Cardiac muscle cell (in vitro differentiated cells and primary cell): ENCODE measurements at regions not wholly inside any gene's neighbourhood (a gene's known extent, or its start where the extent isn't known, plus 50 kb on each side); places are given as distances from the start of the nearest gene placed in this dataset.

Source experiments
- DNase-seq, 2 donors: peaks; one replicate each; pipeline versions ENCODE4 v3.0.0 to v3.0.0-alpha.2; 2010 to 2017; ENCODE audit warnings: low read depth in 1 of 2, low spot score in 1 of 2
- H3K27ac ChIP-seq: fragments of 200-600 bp; sonication (generic); 2 replicates; pipeline ENCODE4 v1.5.1; 2016
- H3K27me3 ChIP-seq: fragments of 200-600 bp; sonication (generic); 2 replicates; pipeline ENCODE4 v1.6.0; 2016; ENCODE audit warnings: control low read depth
- H3K36me3 ChIP-seq: fragments of 200-600 bp; sonication (generic); 2 replicates; pipeline ENCODE4 v1.5.1; 2016; ENCODE audit warnings: control low read depth
- H3K4me1 ChIP-seq: fragments of 200-600 bp; sonication (generic); 2 replicates; pipeline ENCODE4 v1.8.1; 2017; ENCODE audit warnings: low read depth, mild to moderate bottlenecking, mixed run types
- H3K4me3 ChIP-seq: fragments of 200-600 bp; sonication (generic); 2 replicates; pipeline ENCODE4 v1.5.1; 2016; ENCODE audit warnings: mild to moderate bottlenecking
- H3K9me3 ChIP-seq: fragments of 200-600 bp; sonication (generic); 2 replicates; pipeline ENCODE4 v1.5.1; 2017; ENCODE audit warnings: low read depth, mild to moderate bottlenecking, control low read depth
- TF ChIP-seq, protein P1 (sequence below): IDR thresholded peaks from 2 replicates; pipeline ENCODE4 v1.5.1; 2012; ENCODE audit warnings: low read depth, mild to moderate bottlenecking, low read length

DNA sequence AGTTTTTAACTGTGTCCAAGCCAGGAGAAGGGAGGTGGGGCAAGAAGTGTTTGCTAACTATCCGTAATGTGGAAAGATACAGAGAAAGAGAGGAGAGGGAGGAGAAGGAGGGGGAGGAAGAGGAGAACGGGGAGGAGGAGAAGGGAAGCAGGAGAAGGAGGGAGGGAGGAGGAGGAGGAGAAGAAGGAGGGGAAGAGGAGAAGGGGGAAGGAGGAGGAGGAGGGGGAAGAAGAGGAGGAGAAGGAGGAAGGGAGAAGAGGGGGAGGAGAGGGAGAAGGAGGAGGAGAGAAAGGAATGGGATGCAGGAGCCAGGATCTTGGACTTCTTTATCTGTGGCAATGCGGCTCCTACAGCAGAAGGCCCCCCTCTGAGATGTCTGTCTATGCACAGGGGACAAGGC, 510.3 kb upstream of the CCDC196 start:
- H3K4me1 ChIP-seq: no peaks in the 10 kb centered on the region
- H3K27me3 ChIP-seq: no peaks in the 10 kb centered on the region
- H3K27ac ChIP-seq: no peak overlapping the region
- H3K4me3 ChIP-seq: no peak overlapping the region
- H3K9me3 ChIP-seq: no peaks in the 10 kb centered on the region
- DNase-seq: peak in 1 of 2 donors; percentile 8
- H3K36me3 ChIP-seq: no peaks in the 10 kb centered on the region
- TF ChIP-seq, protein P1, sequence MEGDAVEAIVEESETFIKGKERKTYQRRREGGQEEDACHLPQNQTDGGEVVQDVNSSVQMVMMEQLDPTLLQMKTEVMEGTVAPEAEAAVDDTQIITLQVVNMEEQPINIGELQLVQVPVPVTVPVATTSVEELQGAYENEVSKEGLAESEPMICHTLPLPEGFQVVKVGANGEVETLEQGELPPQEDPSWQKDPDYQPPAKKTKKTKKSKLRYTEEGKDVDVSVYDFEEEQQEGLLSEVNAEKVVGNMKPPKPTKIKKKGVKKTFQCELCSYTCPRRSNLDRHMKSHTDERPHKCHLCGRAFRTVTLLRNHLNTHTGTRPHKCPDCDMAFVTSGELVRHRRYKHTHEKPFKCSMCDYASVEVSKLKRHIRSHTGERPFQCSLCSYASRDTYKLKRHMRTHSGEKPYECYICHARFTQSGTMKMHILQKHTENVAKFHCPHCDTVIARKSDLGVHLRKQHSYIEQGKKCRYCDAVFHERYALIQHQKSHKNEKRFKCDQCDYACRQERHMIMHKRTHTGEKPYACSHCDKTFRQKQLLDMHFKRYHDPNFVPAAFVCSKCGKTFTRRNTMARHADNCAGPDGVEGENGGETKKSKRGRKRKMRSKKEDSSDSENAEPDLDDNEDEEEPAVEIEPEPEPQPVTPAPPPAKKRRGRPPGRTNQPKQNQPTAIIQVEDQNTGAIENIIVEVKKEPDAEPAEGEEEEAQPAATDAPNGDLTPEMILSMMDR: no peak

DNA sequence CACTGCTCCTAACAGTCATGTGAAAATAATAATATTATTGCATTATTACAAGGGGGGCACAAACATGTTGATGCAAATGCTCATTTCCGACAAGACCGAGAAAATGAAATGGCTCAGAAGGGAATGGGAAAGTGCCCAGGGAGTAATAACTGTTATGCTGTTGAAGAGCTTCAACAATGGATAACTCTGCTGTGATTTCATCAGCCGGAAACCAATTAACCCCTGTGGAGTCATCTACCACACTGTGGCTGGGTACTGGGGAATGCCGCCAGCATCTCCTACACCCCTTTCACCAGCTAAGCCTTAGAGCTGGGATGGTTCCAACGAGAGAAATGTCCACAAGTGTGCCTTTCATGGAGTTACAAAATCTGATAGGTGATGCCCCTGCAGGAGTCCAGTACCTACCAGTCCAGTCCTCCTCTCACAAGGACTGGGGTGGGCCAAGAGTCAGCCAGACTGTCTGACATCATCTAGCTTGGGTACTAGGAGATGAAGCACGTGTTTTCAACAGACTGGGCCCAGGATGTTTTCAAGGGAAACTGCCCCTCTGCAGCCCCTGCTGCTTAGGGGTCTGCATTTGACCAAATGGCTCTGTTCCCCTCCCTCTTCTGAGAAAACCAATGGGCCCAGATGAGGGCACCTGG, 509.3 kb upstream of the CCDC196 start:
- peak in 1 of 2 donors; percentile 28 for DNase-seq
- Histone ChIP-seq H3K27ac (no peak overlapping the region), H3K36me3 (no peaks in the 10 kb centered on the region), H3K9me3 (no peaks in the 10 kb centered on the region), H3K27me3 (no peaks in the 10 kb centered on the region), H3K4me3 (no peak overlapping the region), H3K4me1 (no peaks in the 10 kb centered on the region)
- TF ChIP-seq, protein P1: no peak

DNA sequence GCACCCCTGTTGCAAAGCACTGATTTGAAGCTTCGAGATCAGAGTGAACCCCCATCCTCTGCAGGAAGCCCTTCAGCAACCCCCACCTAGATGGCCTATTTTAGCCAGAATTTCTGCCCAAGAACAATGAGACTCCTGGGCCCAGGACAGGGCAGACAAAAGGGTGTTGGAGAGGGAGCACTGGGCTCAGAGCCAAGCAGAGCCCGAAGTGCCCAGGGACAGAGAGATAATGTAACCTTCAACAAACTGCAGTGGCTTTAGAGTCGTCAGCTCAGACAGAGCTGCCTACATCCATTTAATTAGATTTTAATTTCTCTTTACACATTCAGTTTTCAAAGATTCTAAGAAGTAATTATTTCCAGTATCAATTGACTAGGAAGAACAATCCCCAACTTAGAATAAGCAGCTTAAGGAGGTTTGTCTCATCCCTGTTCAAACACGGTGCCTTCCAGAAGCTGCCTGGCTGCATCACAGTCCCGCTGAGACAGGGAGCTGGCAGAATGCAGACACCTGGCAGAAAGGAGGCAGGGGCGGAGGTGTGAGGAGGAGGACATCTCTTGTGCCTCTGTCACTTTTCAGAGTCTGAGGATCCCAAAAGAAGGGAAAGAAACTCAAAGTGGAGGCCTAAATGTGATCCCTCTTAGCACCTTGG, 504.9 kb upstream of the CCDC196 start:
- H3K27me3 ChIP-seq: no peaks in the 10 kb centered on the region
- TF ChIP-seq, protein P1: no peak
- no peaks in the 10 kb centered on the region for H3K4me1 ChIP-seq
- H3K4me3 ChIP-seq: no peak overlapping the region
- no peaks in the 10 kb centered on the region for H3K36me3 ChIP-seq
- no peak for DNase-seq
- H3K9me3 ChIP-seq: no peaks in the 10 kb centered on the region
- no peak overlapping the region for H3K27ac ChIP-seq

DNA sequence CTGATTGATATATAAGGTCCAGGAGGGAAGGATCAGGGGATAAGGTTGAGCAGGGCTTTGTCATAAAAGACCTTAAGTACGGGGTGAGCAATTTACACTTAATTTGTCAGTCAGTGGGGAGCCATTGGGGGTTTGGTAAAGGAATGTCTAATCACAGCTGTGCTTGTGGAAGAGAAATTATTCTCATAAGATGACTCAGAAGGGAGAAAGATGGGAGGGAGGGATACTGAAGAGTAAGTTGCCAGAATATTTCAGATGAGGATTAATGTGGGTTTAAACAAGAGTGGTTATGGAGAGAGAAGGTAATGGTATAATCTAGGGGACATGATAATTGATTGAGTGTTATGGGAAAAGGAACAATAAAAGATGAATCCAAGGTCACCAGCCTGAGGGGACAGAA, 500.1 kb upstream of the CCDC196 start:
- Histone ChIP-seq H3K4me1 (no peaks in the 10 kb centered on the region), H3K9me3 (no peaks in the 10 kb centered on the region), H3K27ac (no peak overlapping the region), H3K36me3 (no peaks in the 10 kb centered on the region), H3K4me3 (no peak overlapping the region), H3K27me3 (no peaks in the 10 kb centered on the region)
- DNase-seq: peak in 1 of 2 donors; percentile 8
- TF ChIP-seq, protein P1: no peak

DNA sequence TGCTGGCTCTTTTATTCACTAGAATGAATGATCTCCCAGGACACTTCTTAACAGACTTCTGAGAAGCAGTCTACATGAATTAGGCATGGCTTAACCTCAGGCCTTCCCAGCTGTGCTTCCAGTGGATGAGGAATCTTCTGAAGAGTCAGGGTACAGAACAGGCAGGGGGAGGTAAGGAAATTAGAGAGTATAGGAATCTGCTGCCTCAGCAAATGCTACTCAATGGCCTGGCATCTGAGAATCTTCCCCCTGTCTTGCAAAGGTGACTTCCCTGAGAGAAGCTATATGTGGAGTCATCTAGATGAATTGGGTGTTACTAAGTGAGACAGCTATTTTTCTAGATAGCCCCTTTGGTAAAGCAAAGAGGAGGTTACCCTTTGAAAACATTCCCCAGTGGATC, 496.2 kb upstream of the CCDC196 start:
- DNase-seq: no peak
- no peaks in the 10 kb centered on the region for H3K9me3 ChIP-seq
- H3K27ac ChIP-seq: no peak overlapping the region
- no peaks in the 10 kb centered on the region for H3K4me1 ChIP-seq
- H3K27me3 ChIP-seq: no peaks in the 10 kb centered on the region
- H3K36me3 ChIP-seq: no peaks in the 10 kb centered on the region
- H3K4me3 ChIP-seq: no peak overlapping the region
- TF ChIP-seq, protein P1: no peak
